ENCODE measurements at regions not wholly inside any gene's neighbourhood (a gene's known extent, or its start where the extent isn't known, plus 50 kb on each side); places are given as distances from the start of the nearest gene placed in this dataset.

- DNase-seq (ENCODE audit: low read depth) = peak; percentile 98
- TF ChIP-seq CTCF (IDR thresholded peaks at IDR 0.05; ENCODE audit: insufficient read depth, low read depth, low read length) = no peak
- no peak overlapping the region for H3K4me3 ChIP-seq (ENCODE audit: low read depth, low read length)
These were observed 50.2 kb upstream of the DTNA start for GRCh38 chr18:34659579-34660517.
